Caco-2 (cell line): ENCODE measurements at regions not wholly inside any gene's neighbourhood (a gene's known extent, or its start where the extent isn't known, plus 50 kb on each side); places are given as distances from the start of the nearest gene placed in this dataset.

Source experiments
- BruUV-seq: library from RNA; stranded (reverse); fragments of 400-500 nt; replicated peaks from 2 replicates; lab custom pipeline; 2021; lab: Mats Ljungman, UMichigan
- CTCF ChIA-PET: fragments of 300-600 bp; sonication (Branson Sonifier 250); formaldehyde crosslinking; loops from one replicate; lab custom pipeline; 2022; ENCODE audit warnings: antibody characterized with exemption; lab: Charles Lee
- POLR2A ChIA-PET: fragments of 300-600 bp; sonication (Branson Sonifier 250); formaldehyde crosslinking; loops from one replicate; lab custom pipeline; 2022; ENCODE audit warnings: antibody characterized with exemption; lab: Charles Lee
- DNase-seq, 2 experiments: peaks; one replicate each; pipeline versions ENCODE4 v3.0.0 to v3.0.0-alpha.2; 2020 to 2022
- H3K27me3 ChIP-seq: replicated peaks from 2 replicates; pipeline ENCODE4 v1.6.0; 2011; ENCODE audit warnings: low read length; ENCODE audit not compliant: control insufficient read depth, insufficient read depth
- H3K36me3 ChIP-seq: 2 replicates; pipeline ENCODE4 v1.5.1; 2011; ENCODE audit warnings: low read length; ENCODE audit not compliant: control insufficient read depth, insufficient read depth
- H3K4me1 ChIP-seq: fragments of 250-450 bp; sonication (Bioruptor Pico); 2 replicates; pipeline ENCODE4 v1.5.1; 2020; ENCODE audit warnings: mild to moderate bottlenecking
- H3K4me3 ChIP-seq: 2 replicates; pipeline ENCODE4 v1.5.1; 2011; ENCODE audit warnings: low read depth, mild to moderate bottlenecking, control low read depth, low read length
- H3K9me3 ChIP-seq: fragments of 250-450 bp; sonication (Bioruptor Pico); 2 replicates; pipeline ENCODE4 v1.5.1; 2020; ENCODE audit warnings: mild to moderate bottlenecking, moderate library complexity
- H3K27ac Mint-ChIP-seq: one replicate; pipeline ENCODE4 v1.8.0; 2022; ENCODE audit warnings: mixed read lengths; ENCODE audit not compliant: unreplicated experiment
- H3K27me3 Mint-ChIP-seq: one replicate; pipeline ENCODE4 v1.8.0; 2022; ENCODE audit warnings: mixed read lengths; ENCODE audit not compliant: insufficient read depth, unreplicated experiment
- H3K36me3 Mint-ChIP-seq: one replicate; pipeline ENCODE4 v1.8.0; 2022; ENCODE audit warnings: mild to moderate bottlenecking, mixed read lengths; ENCODE audit not compliant: insufficient read depth, unreplicated experiment
- H3K4me1 Mint-ChIP-seq: one replicate; pipeline ENCODE4 v1.8.0; 2022; ENCODE audit warnings: low read depth, mixed read lengths; ENCODE audit not compliant: unreplicated experiment
- H3K4me3 Mint-ChIP-seq: one replicate; pipeline ENCODE4 v1.8.0; 2022; ENCODE audit warnings: mild to moderate bottlenecking, moderate library complexity, mixed read lengths; ENCODE audit not compliant: unreplicated experiment
- H3K9me3 Mint-ChIP-seq: one replicate; pipeline ENCODE4 v1.8.0; 2022; ENCODE audit warnings: mixed read lengths; ENCODE audit not compliant: unreplicated experiment
- intact Hi-C: fragments of 100-400 bp; cut with micrococcal nuclease; formaldehyde crosslinking; loops from one replicate; pipeline ENCODE4 v1.10.0; 2022; ENCODE audit not compliant: unreplicated experiment
- TF ChIP-seq, protein P1 (sequence below), 2 experiments: fragments of 200-600 bp in 1 of 2; IDR thresholded peaks; 1 replicate in 1 of 2; 2 replicates in 1 of 2; pipeline versions ENCODE4 v1.5.1 to v1.8.0; 2011 to 2022; ENCODE audit warnings: antibody characterized with exemption in 1 of 2, control low read depth in 1 of 2, inconsistent platforms in 1 of 2, low read depth in 1 of 2, low read length in 1 of 2, mild to moderate bottlenecking in 1 of 2, moderate library complexity in 1 of 2; ENCODE audit not compliant: insufficient read depth in 1 of 2, severe bottlenecking in 1 of 2, unreplicated experiment in 1 of 2

DNA sequence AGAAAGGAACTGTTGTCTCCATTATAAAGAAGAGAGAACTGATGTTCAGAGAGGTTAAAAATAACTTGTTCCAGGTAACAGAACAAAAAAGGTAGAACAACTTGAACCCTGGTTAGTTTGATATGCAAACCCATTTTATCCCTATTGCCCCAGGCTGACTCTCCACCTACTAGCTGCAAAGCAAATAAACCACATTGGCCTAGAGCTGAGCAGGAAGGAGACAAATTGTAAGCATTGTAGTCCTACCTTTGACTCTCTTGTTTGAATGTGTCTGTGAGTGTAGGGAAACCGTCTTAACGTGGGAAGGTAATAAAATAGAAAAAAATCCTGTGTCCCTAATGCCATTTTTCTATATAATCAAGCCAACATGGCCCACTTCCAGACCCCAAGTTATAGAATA lies 126.4 kb downstream of the CCER1 start:
- ChIA-PET POLR2A (no interaction called here), CTCF (no interaction called here)
- TF ChIP-seq, protein P1, sequence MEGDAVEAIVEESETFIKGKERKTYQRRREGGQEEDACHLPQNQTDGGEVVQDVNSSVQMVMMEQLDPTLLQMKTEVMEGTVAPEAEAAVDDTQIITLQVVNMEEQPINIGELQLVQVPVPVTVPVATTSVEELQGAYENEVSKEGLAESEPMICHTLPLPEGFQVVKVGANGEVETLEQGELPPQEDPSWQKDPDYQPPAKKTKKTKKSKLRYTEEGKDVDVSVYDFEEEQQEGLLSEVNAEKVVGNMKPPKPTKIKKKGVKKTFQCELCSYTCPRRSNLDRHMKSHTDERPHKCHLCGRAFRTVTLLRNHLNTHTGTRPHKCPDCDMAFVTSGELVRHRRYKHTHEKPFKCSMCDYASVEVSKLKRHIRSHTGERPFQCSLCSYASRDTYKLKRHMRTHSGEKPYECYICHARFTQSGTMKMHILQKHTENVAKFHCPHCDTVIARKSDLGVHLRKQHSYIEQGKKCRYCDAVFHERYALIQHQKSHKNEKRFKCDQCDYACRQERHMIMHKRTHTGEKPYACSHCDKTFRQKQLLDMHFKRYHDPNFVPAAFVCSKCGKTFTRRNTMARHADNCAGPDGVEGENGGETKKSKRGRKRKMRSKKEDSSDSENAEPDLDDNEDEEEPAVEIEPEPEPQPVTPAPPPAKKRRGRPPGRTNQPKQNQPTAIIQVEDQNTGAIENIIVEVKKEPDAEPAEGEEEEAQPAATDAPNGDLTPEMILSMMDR (IDR thresholded peaks at IDR 0.05; ENCODE audit: insufficient read depth in 1 of 2, low read depth in 1 of 2, low read length in 1 of 2, severe bottlenecking in 1 of 2, unreplicated experiment in 1 of 2) = no peak
- H3K27me3 Mint-ChIP-seq = no peaks in the 10 kb centered on the region
- H3K4me3 ChIP-seq = no peak overlapping the region
- no peak for DNase-seq
- no peaks in the 10 kb centered on the region for H3K4me1 Mint-ChIP-seq
- no peaks in the 10 kb centered on the region for H3K4me1 ChIP-seq
- no peaks in the 10 kb centered on the region for H3K36me3 Mint-ChIP-seq
- H3K9me3 ChIP-seq = no peaks in the 10 kb centered on the region
- intact Hi-C loops = no loop called here
- BruUV-seq = no TSS peak
- H3K9me3 Mint-ChIP-seq = no peaks in the 10 kb centered on the region
- no peak overlapping the region for H3K27ac Mint-ChIP-seq
- H3K4me3 Mint-ChIP-seq = no peak overlapping the region
- H3K36me3 ChIP-seq = no peaks in the 10 kb centered on the region
- H3K27me3 ChIP-seq = no peaks in the 10 kb centered on the region

DNA sequence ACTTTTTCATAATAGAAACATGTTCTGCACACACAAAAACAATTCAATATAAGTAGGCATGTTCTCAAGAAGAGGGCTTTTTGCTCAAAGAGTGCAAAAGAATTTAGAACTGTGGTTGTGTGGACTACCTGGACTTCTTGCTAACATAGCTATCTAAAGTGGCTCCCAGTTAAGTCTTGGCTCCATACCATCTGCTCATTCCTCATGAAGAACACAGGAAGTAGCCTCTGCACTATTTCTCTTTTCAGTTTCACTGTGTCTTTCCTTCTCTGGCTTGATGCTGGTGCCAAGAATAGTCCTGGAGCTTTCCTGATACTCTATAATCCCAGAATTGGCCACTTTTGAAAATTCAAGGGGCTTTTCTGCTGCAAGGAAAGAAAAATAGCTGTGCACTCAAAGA lies 127.4 kb downstream of the CCER1 start:
- H3K4me3 Mint-ChIP-seq = no peak overlapping the region
- H3K36me3 ChIP-seq = no peaks in the 10 kb centered on the region
- no peaks in the 10 kb centered on the region for H3K9me3 ChIP-seq
- H3K27me3 Mint-ChIP-seq = no peaks in the 10 kb centered on the region
- H3K4me3 ChIP-seq = no peak overlapping the region
- no peaks in the 10 kb centered on the region for H3K27me3 ChIP-seq
- DNase-seq = no peak
- TF ChIP-seq, protein P1 (IDR thresholded peaks at IDR 0.05; ENCODE audit: insufficient read depth in 1 of 2, low read depth in 1 of 2, low read length in 1 of 2, severe bottlenecking in 1 of 2, unreplicated experiment in 1 of 2) = no peak
- POLR2A ChIA-PET = no interaction called here
- CTCF ChIA-PET = no interaction called here
- H3K4me1 ChIP-seq = no peaks in the 10 kb centered on the region
- H3K36me3 Mint-ChIP-seq = no peaks in the 10 kb centered on the region
- no peaks in the 10 kb centered on the region for H3K4me1 Mint-ChIP-seq
- no peak overlapping the region for H3K27ac Mint-ChIP-seq
- no TSS peak for BruUV-seq
- H3K9me3 Mint-ChIP-seq = no peaks in the 10 kb centered on the region
- intact Hi-C loops = no loop called here

GRCh38 chr12:90826036-90826435 lies 128.9 kb downstream of the CCER1 start:
- TF ChIP-seq, protein P1 (IDR thresholded peaks at IDR 0.05; ENCODE audit: insufficient read depth in 1 of 2, low read depth in 1 of 2, low read length in 1 of 2, severe bottlenecking in 1 of 2, unreplicated experiment in 1 of 2) = no peak

More at GRCh38 chr12:90826036-90826435, 128.9 kb downstream of the CCER1 start:
- intact Hi-C loops = no loop called here
- Histone ChIP-seq H3K4me1 (no peaks in the 10 kb centered on the region), H3K27me3 (no peaks in the 10 kb centered on the region), H3K9me3 (no peaks in the 10 kb centered on the region), H3K4me3 (no peak overlapping the region), H3K36me3 (no peaks in the 10 kb centered on the region)
- ChIA-PET CTCF (no interaction called here), POLR2A (no interaction called here)
- Mint-ChIP-seq H3K27me3 (no peaks in the 10 kb centered on the region), H3K27ac (no peak overlapping the region), H3K4me1 (no peaks in the 10 kb centered on the region), H3K36me3 (no peaks in the 10 kb centered on the region), H3K4me3 (no peak overlapping the region), H3K9me3 (no peaks in the 10 kb centered on the region)
- BruUV-seq = no TSS peak
- no peak for DNase-seq
